ENCODE measurements at regions not wholly inside any gene's neighbourhood (a gene's known extent, or its start where the extent isn't known, plus 50 kb on each side); places are given as distances from the start of the nearest gene placed in this dataset.
A peak's percentile ranks its signal among the peaks of the same experiment; 100 is the strongest.

GRCh38 chr5:120362426-120362825 is 101.7 kb upstream of the PRR16 start:
- no peak for DNase-seq

GRCh38 chr5:120365656-120366446 is 98.2 kb upstream of the PRR16 start:
- DNase-seq = peak; percentile 29 to 52

- DNase-seq = no peak
Observed at GRCh38 chr5:120367896-120368634, 96.0 kb upstream of the PRR16 start.

- DNase-seq = no peak
Observed at GRCh38 chr5:120368923-120369715, 95.0 kb upstream of the PRR16 start.

GRCh38 chr5:120372899-120373298 is 91.2 kb upstream of the PRR16 start:
- no peak for DNase-seq

- no peak for DNase-seq
Observed at GRCh38 chr5:120375248-120375647, 88.9 kb upstream of the PRR16 start.

GRCh38 chr5:120380644-120381043 is 83.5 kb upstream of the PRR16 start:
- no peak for DNase-seq

- DNase-seq = peak; percentile 54 to 56
Observed at GRCh38 chr5:120382833-120383232, 81.3 kb upstream of the PRR16 start.

GRCh38 chr5:120386981-120387380 is 77.1 kb upstream of the PRR16 start:
- no peak for DNase-seq

GRCh38 chr5:120388016-120388781 is 75.9 kb upstream of the PRR16 start:
- DNase-seq = peak; percentile 79 to 82

GRCh38 chr5:120394259-120394658 is 69.8 kb upstream of the PRR16 start:
- no peak for DNase-seq

GRCh38 chr5:120396186-120396585 is 67.9 kb upstream of the PRR16 start:
- no peak for DNase-seq

- peak; percentile 28 to 31 for DNase-seq
Observed at GRCh38 chr5:120400356-120400755, 63.7 kb upstream of the PRR16 start.

GRCh38 chr5:120402606-120403005 is 61.5 kb upstream of the PRR16 start:
- no peak for DNase-seq

- DNase-seq = peak; percentile 75 to 83
Observed at GRCh38 chr5:120405286-120405864, 58.7 kb upstream of the PRR16 start.

- peak; percentile 77 to 80 for DNase-seq
Observed at GRCh38 chr5:120405923-120406322, 58.2 kb upstream of the PRR16 start.

- DNase-seq = no peak
Observed at GRCh38 chr5:120413686-120414085, 50.4 kb upstream of the PRR16 start.

Measured in inflammatory macrophage treated with lipopolysaccharide for 1 hour (primary cell).